C4-2B (cell line): ENCODE measurements at regions not wholly inside any gene's neighbourhood (a gene's known extent, or its start where the extent isn't known, plus 50 kb on each side); places are given as distances from the start of the nearest gene placed in this dataset.

ENCODE experiments used
- CTCF ChIP-seq: fragments of 450-650 bp; conservative IDR thresholded peaks from 2 replicates; pipeline ENCODE4 v1.5.1; 2017; ENCODE audit warnings: mild to moderate bottlenecking
- ZFX ChIP-seq: fragments of 450-650 bp; IDR thresholded peaks from 2 replicates; pipeline ENCODE4 v1.6.1; 2017

GRCh38 chr9:23615569-23615968, 210.5 kb downstream of the ELAVL2 start:
- TF ChIP-seq CTCF (no peak), ZFX (no peak)
